Erythroblast (primary cell): ENCODE measurements at regions not wholly inside any gene's neighbourhood (a gene's known extent, or its start where the extent isn't known, plus 50 kb on each side); places are given as distances from the start of the nearest gene placed in this dataset.

Experiments
- GATA1 ChIP-seq: IDR thresholded peaks from 2 replicates; pipeline ENCODE4 v1.6.1; 2011; ENCODE audit warnings: low read depth, mild to moderate bottlenecking, control low read depth, low read length, moderate library complexity
- POLR2A ChIP-seq: IDR thresholded peaks from 2 replicates; pipeline ENCODE4 v1.6.1; 2011; ENCODE audit warnings: mild to moderate bottlenecking, low read length

- TF ChIP-seq POLR2A: no peak
- no peak for TF ChIP-seq GATA1
Observed at GRCh38 chr5:130908186-130908585, 256.9 kb downstream of the HINT1 start.
